Mesenteric fat pad (tissue), 1 donor: ENCODE measurements at regions not wholly inside any gene's neighbourhood (a gene's known extent, or its start where the extent isn't known, plus 50 kb on each side); places are given as distances from the start of the nearest gene placed in this dataset.

Source experiments
- DNase-seq: peaks from one replicate; pipeline ENCODE4 v3.0.0-alpha.2; 2020; ENCODE audit warnings: low spot score
- donor health status: DM: yes; HTN: yes; CAD: no.

DNA sequence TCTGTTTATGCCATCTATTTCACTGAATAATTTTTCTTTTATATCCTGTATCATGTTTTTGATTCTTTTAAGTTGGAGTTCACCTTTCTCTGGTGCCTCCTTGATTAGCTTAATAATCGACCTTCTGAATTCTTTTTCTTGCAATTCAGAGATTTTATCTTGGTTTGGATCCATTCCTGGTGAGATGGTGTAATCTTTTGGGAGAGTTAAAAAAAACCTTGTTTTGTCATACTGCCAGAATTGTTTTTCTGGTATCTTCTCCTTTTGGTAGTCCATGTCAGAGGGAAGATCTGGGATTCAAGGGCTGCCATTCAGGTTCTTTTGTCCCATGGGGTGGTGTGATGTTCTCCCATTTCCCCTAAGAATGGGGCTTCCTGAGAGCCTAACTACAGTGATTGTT, 800.8 kb upstream of the TYRP1 start:
- DNase-seq: no peak

DNA sequence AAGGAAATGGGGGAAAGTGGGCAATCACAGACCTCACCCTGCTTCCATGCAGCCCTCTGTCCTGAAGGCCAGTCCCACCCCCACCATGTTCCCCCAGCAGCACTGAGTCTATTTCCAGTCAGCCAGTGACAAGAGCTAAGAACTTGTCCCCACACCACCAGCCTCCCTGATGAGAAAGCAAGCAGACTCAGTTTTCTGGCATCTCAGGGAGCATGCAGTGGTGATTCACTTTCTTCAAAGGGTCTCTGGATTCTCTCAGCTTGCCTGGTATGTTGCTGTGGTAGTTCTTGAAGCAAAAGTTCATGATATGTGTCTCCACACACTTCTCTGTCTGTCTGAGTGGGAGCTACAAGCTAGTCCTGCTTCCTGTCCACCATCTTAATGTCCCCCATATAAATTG, 799.9 kb upstream of the TYRP1 start:
- no peak for DNase-seq

GRCh38 chr9:11894136-11894535, 799.0 kb upstream of the TYRP1 start:
- no peak for DNase-seq

- no peak for DNase-seq
These were observed 790.6 kb upstream of the TYRP1 start for GRCh38 chr9:11902610-11903009.

DNA sequence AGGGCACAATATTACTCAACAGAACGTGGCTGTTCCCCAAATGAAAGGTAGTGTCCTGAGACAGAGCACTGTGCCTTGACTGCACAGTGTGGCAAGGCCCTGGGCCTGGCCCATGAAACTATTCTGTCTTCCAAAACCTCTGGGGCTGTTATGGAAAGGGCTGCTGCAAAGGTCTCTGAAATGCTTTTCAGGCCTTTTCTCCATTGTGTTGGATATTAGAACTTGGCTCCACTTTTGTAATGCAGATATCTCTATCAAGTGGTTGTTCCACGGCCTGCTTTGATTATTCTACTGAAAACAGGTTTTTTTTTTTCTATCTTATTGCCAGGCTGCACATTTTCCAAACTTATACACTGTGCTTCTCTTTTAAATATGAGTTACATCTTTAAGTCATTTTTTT, 777.5 kb upstream of the TYRP1 start:
- DNase-seq: no peak

GRCh38 chr9:11928871-11929321, 764.3 kb upstream of the TYRP1 start:
- no peak for DNase-seq

DNA sequence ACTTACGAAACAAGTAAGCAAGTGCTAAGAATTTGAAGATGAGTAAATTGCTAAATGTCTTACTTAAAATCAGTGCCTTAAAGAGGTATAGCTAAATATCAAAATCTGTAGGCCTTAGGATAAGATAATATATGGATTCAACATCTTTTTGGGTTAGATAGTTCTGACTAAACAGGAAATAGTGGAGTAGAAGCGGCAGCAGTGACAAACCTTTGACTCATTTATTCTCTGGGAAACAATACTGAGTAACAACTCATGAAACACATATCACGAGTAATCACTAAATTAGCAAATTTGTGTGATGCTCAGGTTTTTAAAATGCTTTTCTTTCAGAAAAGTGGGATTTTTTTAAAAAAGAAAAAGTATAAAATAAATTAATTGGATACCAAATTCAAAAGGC, 762.1 kb upstream of the TYRP1 start:
- no peak for DNase-seq

GRCh38 chr9:11931751-11932150, 761.4 kb upstream of the TYRP1 start:
- no peak for DNase-seq

GRCh38 chr9:11933926-11934325, 759.3 kb upstream of the TYRP1 start:
- DNase-seq: no peak

DNA sequence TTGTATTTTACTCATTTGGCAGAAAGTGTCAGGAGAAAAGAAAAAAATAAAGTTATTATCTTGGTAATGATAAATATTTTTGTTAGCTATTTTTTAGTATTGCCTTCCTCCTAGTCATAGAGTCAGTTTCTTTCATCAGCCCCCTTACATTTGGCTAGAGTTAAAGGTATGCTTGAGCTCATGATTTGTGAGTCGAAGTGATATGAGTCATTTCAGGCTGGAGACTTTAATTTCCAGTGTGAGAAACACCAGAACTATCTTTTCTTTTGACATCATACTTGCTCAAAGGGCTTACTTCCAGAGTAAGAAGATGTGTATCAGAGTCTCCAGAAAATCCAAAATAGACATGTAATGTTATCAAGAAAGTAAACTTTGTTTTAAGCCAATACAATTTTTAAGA, 746.7 kb upstream of the TYRP1 start:
- no peak for DNase-seq

GRCh38 chr9:11962327-11962726, 730.9 kb upstream of the TYRP1 start:
- no peak for DNase-seq

DNA sequence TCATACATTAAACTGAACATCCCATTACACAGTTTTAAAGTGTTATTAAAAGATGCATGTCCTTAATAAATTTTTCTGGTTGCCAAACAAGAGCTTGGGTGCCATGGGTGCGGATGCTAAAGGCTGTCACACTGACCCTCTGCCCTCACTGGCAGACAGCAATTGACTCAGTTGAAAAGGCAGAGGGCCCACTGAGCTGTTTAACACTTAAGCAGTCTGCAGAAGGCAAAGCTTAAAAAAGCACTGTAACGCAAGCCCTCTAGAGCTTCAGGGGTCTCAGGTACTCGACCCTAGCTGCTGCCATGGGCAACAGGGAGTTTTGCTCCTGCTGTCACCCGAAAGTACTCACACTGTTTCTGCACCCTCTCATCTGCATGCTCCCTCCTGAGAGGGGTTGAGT, 726.4 kb upstream of the TYRP1 start:
- no peak for DNase-seq

- no peak for DNase-seq
These were observed 724.6 kb upstream of the TYRP1 start for GRCh38 chr9:11968631-11969030.

- DNase-seq: no peak
These were observed 720.2 kb upstream of the TYRP1 start for GRCh38 chr9:11973011-11973410.

DNA sequence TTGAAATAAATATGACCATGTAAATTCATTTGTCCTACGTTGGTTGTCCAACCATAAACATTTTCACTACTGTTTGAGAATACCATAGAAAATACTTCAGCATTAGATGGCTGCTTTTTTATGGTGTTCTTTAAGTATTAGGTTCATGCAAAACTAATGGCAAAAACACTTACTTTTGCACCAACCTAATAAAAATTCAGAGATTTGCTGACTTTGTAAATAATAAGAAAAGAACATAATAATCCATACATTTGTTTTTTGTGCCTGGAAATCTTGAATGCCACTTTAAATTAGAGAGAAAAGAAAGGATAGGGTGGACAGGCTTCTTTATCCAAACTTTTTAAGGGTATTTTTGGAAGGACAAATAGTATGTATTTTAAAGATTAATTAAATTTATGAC, 719.7 kb upstream of the TYRP1 start:
- no peak for DNase-seq

DNA sequence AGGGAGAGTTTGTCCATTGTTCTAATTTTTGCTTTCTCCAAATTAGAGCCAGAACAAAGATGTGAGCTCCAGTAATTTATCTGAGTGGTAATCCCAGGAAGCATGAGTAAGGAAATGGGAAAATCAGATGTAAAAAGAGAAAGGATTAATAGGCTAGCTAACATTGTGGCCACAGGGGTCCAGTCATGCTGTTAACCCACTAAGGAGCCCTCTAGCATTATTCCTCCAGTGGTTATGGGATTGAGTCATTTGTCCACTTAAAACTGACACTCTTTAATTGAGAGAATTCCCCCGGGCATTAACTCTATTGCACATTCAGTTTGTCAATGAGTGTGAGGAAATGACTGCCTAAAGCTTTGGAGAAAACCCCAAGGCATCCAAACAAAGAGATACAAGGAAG, 700.3 kb upstream of the TYRP1 start:
- DNase-seq: no peak

DNA sequence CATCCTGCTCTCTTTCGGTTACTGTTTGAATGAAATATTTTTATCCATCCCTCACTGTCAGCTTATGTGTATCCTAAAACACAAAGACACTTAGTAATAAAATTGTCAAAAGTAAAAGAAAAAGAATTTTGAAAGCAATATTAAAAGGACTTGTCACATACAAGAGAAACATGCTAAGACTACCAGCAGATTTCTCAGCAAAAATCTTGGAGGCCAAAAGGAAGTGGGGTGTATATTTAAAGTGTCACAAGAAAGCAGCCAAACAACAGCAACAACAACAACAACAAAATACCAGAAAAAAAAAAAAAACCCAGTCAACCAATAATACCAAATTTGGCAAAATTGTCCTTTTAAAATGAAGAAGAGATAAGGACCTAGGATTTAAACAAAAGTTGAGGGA, 678.7 kb upstream of the TYRP1 start:
- no peak for DNase-seq

- DNase-seq: no peak
These were observed 639.0 kb upstream of the TYRP1 start for GRCh38 chr9:12054235-12054634.

DNA sequence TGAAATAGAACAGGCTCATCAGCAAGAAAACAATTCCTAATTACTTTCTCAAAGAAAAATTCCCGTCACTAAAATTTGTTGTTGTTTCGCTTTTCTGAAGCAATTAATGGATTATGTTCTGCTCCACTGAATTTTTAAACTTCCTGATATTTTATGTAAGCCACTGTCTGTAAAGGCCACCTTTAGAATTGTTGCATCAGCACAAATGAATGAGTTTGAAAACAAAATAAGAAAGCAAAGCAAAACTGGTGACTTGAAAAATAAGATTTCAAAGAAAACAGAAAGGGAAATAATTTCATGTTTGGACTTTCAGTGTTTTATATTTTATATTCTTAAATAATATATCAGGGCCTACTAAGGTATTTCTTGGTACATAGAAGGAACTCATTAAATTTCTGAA, 636.3 kb upstream of the TYRP1 start:
- DNase-seq: no peak

- no peak for DNase-seq
These were observed 633.1 kb upstream of the TYRP1 start for GRCh38 chr9:12060067-12060466.

DNA sequence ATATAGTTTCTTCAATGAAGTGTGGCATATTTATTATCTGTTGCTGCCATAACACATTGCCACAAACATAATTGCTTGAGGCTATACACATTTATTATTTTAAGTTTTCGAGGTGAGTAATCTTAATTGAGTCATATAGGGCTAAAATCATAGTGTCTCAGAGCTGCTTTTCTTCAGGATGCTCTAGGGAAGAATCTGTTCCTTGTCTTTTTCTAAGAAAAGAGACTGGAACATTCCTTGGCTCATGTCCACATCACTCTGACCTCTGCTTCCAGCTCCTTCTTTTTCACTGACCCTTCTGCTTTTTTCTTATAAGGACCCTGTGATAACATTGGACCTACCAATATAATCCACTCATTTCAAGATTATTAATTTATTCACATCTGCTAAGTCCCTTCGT, 632.4 kb upstream of the TYRP1 start:
- DNase-seq: no peak

DNA sequence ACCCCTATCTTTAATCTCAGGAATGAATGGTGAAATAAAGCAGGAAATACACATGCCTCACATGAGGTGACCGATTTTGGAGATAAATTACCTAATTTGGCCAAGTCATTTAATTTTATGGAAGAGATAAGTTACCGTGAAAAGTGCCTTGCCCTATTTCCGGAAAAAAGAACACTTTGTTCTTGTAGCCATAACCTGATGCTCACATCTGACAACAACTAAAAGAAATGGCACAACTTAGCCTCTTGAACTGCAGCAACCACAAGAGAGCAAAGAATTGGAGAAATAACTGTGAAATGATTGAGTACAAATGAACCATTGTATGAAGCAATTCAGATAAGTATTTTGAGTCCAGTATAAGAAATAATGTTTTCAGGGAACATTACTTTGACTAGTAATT, 628.1 kb upstream of the TYRP1 start:
- DNase-seq: no peak

DNA sequence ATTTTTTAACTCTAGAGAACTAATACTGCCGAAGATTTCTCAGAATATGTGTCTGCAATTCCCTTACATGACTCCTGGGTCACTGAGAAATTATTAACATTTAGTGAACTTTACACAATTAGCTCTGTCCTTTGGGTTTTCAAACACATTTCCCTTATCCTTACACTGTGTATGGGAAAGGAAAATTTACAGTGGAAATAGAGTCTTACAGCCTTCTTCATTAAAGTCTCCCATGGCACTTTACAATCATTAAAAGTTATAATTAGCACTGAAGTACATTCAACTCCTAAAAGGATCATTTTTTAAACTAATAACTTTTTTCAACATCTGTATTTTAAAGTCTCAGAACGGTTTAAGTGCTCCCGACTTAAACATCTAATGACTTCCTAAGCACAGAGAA, 627.5 kb upstream of the TYRP1 start:
- DNase-seq: no peak

- DNase-seq: no peak
These were observed 626.6 kb upstream of the TYRP1 start for GRCh38 chr9:12066455-12067035.
